Dermis blood vessel endothelial cell (primary cell): ENCODE measurements at regions not wholly inside any gene's neighbourhood (a gene's known extent, or its start where the extent isn't known, plus 50 kb on each side); places are given as distances from the start of the nearest gene placed in this dataset.

Experiments used
- DNase-seq: peaks from one replicate; pipeline ENCODE4 v3.0.0; 2010

DNA sequence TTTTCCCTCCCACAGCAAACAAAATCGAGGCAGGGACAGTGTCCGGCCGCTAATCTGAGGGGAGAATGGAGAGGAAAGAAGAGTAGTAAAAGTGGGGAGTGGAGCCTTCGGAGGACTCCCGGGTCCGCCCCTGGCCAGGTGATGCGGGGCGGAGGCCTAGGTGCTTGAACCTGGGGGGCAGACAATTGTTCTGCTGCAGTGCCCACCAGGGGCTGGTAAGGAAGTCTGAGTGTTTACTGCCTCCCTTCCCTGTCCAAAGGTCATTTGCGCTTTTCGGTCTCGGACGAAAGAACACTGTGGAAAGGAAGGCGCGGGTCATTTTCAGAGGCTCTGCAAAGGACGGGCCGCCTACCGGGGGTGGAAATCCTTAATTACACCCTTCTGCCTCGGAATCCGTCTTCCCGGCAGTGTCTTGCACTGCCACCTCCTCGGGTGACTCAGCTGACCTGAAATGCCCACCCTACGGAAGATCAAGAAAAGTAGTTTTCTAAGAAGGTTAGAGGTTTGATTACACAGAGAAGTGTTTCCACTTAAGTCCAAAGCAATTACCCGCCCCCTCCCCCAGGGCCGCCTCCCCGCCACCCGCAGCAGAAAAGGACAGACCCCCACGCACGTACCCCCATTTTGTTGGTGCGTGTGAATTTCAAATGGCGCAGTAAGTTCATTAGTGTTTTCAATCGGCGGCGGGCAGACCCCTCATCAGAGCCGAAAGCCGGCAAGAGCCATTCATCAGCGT lies 99.9 kb upstream of the TENM3 start:
- DNase-seq, result peak; percentile 1

DNA sequence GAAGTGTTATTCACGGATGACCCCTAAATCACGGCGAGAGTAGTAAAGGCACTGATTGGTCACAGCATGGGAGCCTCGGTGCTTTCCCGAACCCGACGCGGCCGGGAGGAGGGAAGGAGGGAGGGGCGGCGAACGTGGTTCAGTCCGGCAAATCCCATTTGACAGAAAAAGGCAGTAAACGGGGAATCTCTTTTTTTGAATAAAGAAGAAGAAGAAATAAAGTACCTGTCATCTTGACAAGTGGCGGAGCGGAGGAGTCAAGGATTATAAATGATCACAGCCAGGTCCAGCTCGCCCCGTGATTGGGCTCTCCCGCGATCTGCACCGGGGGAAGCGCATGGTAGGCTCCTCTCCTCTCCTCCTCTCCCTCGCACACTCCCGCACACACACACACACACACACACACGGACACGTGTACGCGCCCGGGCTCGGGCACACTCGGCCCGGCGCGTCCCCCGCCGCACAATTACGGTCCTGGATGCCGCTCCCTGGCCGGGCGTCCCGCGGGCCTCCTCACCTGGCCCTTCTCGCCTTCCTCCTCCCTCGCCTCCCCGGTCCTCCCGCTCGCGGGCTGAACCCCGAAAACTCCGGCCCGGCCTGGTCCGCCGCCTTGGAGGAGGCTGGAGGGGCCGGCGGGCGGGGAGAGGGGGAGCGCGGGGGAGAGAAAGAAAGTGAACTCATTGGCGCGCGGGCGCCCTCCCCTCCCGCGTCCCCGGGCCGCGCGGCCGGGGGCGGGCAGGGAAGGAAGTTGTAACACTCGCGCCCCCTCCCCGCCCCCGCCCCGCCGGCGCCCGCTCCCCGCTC lies 99.2 kb upstream of the TENM3 start:
- DNase-seq, result peak; percentile 17

DNA sequence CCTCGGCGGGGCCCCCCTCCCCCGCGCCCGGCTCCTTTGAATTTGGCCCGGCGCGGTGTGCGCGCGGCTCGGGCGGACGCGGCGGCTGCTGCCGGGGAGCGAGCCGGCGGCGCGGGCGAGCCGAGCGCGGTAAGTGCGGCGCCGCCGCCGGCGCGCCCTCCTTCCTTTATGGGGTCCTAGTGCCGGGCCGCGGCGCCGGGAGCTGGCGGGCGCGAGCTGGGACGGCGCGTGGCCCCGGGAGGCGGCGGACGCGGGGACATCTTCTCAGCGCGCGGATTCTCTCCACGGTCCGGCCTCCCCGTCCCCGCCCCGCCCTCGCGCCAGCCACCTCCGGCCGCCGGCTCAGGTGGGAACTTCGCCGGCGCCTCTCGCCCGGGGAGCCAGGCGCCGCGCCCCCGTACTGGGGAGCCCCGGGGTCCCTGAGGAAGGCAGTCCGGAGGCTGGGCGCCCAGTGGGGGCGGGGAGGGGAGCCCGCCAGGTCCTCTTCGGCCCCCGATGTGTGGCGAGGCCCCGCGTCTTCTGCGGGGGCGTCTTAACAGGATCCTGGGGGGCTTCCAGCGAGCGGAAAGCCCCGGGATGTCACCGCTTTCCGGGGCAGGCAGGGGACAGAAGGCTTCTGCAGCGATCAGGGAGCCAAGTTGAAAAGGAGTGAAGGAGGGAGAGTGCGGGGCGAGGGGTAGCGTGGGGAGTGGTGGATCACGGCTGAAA lies 98.4 kb upstream of the TENM3 start:
- peak; percentile 14 for DNase-seq

DNA sequence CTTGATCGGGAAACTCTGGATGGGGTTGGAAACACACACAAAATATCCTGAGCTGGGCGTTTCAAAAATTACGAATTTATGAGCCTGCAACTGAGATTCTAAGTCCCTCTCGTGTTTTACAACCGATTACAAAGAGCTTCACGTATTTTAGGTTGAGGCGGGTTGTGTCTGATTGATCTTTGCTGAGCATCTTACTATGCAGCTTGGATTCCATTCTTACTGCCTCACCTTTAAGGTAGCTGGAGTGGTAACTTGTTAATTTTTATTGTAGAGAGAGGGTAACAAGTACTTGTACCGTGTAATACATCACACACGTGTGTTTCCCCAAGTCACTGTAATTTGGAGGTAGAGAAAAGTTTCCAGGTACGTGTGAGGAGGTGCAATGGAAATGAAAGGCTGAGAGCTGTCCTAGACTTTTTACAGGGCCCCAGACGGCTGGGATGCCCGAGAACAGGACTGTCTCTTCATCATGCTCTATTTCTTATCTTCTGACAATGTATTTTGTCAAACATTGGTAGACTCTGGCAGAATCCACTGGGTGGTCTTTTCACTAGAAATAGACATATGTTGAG lies 97.8 kb upstream of the TENM3 start:
- DNase-seq, result no peak

DNA sequence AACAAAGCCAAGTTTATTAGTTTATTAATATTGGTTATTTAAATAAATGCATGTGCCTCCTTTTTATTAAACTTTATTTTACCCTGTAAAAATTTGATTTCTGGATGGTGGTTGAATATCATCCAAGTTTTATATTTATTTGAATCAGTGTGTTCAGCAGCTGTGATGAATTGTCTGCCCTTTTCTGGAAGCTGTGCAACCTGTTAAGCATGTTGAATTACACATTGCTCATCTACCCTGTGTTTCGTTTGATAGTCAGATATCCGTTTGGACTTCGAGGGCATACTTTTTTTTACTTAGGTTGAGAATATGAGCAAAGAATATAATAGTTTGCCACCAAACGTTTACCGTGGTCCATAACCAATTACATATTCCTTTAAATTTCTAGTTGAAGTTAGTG lies 95.8 kb upstream of the TENM3 start:
- DNase-seq, result no peak

DNA sequence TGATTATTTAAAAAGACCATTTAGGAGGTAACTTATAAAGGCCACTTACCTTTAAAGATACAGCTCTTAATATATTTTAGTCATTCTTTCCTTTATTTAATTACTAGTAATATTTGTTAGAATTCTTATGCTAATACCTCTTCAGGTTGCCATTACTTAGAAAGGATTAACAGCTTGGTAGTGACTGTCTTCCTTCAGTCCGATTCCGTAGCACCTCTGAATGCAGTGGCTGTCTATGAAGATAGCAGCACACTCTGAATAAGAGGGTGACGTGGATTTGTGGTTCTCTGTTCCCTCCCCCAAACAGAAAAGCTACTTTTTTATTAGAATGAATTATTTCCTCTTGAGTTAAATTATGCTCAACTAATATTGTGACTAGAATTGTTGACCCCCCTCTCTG lies 92.6 kb upstream of the TENM3 start:
- DNase-seq, result no peak

DNA sequence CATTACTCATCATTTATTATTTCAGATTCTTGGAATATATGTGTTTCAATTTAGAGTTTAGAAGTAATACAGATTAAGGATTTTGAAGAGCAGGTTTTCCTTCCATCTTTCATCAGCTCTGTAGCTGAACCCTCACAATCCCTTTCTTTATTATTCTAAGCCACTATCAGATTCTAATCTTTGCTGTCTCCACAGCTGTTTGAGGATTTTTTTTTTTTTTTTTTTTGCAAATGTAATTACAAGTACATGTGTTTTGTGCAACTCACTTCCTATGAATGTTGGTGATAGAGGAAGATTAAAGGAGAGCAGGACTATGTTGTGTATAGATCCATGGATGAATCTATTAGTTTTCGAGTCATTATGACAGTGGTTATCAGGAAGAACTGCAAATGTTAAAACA lies 87.4 kb upstream of the TENM3 start:
- DNase-seq, result no peak

DNA sequence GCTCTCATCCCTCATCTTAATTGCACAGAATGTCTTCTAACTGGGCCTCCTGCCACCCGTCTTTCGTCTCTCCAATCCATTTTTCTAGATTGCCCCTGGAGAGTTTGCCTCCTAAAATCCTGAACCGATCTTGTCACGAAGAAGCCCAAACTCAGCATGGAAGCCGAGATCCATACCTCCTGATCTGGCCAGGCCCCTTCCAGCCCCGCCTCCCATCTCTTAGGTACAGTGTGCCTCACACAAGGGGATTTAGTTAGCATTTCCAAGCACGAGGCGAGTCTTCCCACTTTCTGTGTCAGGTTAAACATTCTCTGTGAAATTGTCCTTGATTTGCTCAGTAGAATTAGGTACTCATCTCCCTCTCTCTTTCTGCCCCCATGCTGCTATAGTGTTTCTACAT lies 80.0 kb upstream of the TENM3 start:
- no peak for DNase-seq

DNA sequence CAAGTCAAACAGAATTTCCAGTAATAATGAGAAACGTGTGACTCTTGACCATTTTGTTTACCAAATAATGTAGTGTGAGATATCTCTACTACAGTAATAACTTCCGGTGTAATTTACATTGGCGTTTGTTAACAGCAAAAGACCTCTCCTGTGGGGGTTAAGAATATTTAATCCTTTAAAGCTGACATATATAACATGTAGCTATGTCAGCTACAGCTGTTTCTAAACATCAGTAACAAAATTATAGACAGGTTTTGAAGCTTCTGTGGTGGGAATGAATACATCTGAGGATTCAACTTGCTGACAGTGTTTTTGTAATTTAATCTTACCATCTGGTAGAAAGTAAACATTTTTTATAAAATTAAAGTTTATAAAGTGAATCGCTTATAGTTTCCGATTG lies 73.6 kb upstream of the TENM3 start:
- no peak for DNase-seq

DNA sequence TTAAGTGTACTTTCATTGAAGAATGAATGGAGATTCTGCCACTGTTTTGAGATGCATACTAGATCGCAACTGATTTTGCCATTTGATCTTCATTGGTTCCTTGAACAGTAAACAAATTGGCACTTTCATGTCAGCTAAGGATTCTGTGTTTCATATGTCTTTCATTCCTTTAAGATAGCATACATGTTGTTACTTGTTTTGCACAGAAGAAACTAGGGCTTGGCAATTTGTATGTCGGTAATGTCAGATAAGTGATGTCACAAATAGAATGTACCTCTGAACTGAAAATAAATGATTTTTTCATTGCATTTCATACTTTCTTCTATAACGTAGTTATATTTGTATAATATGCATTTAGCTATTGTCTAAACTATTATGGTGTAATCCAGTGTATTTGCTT lies 73.2 kb upstream of the TENM3 start:
- DNase-seq, result no peak

DNA sequence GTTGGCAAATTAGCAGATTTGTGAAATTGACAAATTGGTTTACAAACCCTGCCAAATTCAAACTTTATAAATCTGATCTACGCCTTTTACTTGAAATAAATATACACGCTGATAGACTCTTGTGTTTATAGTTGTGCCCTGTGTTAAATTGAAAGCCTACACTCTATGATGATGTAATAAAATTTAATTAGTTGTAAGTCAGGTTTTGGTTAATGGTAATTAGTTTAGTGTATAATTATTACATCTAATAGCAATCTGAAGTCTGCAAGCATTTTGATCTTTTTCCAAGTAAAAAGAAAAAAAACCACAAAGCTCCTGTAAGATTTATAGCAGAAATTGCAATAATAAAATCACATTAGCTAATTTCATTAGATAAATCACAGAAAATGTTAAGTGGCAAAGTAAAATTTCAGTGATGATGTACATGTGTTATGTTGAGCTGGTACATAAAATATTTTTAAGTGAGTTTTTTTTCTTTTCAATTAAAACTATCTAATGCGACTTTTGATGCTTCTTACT lies 72.7 kb upstream of the TENM3 start:
- no peak for DNase-seq

DNA sequence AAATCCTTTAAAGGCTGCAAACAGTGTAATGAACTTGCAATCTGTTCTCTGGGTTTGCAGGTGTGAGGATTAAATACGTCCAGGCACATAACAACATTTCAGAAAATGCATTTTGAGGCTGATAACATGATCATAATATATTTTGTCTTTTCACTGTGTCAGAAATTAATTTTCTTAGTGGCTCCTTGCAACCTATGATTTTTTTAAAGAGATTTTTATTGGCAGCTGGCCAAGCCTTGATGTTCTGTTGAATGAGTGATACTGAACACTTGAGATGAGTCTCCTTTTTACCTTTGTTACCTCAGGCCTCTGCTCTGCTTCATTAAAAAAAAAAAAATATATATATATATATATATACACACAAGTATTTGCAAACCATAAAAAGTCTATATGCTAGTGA lies 68.2 kb upstream of the TENM3 start:
- DNase-seq, result no peak

DNA sequence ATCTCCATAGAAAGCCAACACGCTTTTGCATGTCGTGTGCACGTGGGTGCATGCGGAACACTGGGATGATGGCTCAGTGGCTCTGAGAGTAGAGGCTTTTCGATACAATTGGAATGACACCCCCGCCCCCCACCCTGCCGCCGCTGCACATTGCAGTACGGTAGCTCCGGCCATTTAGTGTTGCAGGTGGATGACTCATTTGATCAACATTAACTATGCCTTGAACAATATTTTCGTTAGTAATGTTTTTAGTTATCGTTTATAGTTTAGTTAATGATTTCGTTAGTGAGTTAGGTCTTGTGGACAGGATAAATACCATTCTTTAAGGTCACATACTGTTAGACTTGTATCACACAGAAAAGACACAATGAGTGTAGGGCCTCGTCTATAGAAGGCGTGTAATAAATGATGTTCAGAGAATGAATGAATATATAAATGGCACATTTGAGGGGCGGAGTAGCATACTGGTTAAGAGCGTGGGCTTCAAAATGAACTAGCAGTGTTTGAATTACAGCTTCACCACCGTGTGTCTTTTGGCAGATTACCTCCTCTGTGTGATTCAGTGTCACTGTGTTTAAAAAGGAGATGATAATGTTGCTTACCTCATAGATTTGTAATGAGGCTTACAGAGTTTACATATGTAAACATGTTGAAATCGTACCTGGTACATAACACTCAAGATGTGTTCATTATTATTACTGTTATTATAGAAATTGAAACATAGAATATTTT lies 67.2 kb upstream of the TENM3 start:
- DNase-seq, result no peak

DNA sequence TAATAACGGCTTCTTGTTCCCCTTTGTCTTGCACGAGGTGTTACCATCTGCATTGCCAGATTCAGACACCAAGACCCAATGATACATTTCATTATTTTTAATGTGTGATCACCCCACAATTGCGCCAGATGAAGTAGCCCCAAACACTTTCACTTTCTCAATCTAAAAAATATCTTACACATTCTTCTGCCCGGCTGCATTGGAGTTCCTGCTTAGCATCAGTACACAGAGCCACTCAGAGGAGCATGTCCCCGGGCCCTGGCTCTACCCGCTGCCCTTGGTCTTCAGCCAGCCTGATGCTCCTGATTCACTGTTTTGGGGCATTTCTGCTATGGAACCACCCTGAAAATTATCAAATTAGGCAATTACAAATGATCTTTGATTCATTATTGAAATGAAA lies 66.0 kb upstream of the TENM3 start:
- no peak for DNase-seq

DNA sequence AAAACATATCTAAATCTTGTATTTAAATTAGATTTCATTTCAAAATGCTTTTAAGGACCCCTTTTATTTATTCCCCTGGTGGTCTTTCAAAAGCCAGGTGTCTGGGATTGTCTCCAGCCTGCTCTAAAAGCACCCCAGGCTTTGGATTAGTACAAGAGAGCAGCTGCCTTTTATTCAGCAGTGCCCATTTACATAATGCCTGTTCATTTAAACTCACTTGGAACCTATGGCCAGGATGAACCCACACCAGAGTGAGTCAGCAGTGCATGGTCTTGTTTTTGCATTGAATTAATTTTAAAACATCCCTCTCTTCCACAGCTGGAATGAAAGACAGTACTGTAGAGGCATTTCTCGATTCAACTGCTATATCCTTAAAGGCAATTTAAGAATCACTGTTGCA lies 64.1 kb upstream of the TENM3 start:
- no peak for DNase-seq

DNA sequence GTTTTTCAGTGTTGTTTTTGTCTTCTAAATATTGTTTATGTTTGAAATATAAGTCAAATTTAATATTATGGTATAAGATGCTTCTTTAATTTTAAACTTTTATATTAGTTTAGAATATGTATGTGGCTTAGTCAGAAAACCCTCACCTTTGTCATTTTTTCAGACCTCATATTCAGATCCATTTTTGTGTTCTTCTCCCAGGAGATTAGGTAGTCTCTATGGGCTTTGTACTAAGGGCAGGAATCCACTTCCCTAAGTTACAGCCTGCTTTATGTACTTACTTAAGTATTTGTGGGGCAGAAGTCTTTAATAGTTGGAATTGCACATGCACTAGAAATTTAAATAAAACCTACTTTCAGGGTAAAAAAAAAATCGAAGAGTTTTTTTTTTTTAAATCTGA lies 63.5 kb upstream of the TENM3 start:
- DNase-seq, result no peak

DNA sequence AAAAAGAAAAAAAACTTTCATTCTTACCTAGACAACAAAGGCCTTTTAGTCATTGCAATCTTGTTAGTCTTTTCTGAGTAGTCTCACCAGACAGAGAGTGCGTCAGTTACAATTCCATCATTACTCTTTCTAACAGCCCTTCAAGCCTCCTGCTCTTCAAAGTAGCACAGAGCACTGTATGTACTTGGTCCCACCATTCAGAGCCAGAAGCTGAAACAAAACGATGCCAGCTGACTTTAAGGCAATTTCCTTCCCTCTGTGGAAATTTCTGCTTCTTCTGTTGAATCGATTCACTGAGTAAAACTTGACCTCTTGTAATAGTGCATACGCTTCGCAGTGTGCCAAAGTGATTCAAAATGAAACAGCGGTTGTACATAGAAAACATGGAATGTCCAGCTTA lies 57.7 kb upstream of the TENM3 start:
- no peak for DNase-seq

DNA sequence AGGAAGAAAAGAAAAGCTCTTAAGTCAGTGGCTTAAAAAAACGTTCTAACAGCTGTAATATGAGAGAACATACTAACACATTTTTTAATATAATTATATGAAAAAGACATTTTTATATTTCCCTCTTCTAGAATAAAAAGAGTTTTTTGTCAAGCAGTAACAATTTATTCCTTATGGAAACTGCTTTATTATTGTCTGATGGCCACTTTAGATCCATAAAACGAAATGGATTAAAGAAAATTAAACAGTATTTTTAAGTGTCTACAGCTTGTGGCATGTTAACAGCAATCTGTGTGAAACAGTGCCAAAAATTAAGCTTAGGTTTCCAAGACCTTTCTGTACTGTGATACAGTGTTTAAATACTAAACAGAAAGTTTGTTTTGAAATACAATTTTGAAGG lies 55.5 kb upstream of the TENM3 start:
- DNase-seq, result no peak

DNA sequence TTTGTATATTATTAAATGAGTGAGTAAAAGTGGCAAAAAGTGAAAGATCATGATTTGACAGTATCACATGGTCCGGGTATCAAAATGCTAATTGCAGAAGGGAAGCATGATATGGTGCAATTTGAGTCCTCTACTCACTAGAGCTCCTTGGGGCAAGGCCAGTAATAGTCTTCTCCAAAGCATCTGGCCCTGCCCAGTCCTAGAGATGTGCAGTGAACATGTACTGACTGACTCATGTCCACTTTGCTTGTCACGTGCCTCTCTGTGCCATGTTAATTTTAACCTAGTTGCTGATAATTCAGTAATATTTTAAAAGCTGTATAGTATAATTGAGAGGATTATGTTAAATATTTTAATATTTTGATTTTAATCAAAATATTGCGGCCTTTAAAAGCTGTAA lies 54.6 kb upstream of the TENM3 start:
- no peak for DNase-seq

DNA sequence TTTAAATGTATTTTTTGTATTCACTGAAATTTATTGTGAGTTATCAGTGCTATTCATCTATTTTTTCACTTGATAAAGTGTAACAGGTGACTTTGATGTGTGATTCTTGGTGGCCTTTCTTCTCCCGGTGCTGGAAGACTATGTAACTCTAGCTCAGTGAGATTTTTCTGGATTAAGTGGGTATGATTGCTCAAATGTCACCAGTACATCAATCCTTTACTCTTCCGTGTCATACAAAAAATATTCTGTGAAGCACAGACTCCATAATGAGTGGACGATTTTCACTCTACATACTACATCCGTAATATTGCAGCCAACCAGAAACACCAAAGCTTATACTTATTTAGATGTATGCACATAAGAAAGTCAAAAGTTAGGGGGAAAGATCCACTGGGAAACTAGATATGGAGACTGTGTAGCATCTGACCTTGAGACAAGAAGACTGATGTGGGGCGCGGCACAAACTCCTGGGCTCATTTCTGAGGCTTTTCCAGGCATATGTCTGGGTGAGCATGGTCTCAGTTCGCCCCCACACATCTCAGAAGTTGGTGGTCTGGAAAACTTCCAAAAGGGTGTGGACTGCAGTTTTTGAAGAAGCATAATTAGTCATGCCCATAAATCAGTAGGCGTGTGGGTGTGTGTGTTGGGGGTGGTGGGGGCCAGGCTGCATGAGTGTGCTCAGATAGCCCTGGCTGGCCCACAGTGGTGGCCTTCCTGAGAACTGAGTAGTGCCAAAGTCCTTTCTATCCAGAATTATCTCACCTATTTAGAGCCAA lies 53.9 kb upstream of the TENM3 start:
- no peak for DNase-seq

DNA sequence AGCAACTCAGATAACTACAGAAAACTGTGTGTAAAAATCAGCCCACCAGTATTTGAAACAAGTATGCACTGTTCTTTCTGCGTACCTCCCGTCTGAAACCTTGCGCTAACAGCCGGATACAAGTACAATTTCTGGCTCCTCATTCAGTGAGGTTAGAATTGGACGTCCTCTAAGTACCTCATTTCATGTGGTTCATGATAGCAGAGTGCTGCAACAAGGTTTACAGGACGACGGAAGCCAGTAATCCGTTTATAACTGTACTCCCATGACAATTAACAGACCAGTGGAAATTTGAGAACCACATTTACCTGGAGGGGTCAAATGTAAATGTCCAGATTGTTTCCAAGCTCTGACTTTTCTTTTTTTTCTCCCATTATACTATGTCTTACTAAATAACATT lies 52.9 kb upstream of the TENM3 start:
- DNase-seq, result no peak
